Parathyroid adenoma (tissue), 2 donors: ENCODE measurements at regions not wholly inside any gene's neighbourhood (a gene's known extent, or its start where the extent isn't known, plus 50 kb on each side); places are given as distances from the start of the nearest gene placed in this dataset.

ENCODE experiments used
- H2AFZ ChIP-seq: fragments of 300-600 bp; sonication (generic); one replicate; pipeline ENCODE4 v1.7.0; 2017; ENCODE audit warnings: antibody characterized with exemption, mild to moderate bottlenecking
- H3K27ac ChIP-seq: fragments of 300-600 bp; sonication (generic); one replicate; pipeline ENCODE4 v1.7.0; 2017
- H3K27me3 ChIP-seq: fragments of 300-600 bp; sonication (generic); one replicate; pipeline ENCODE4 v1.7.0; 2017; ENCODE audit warnings: low read length; ENCODE audit not compliant: control insufficient read depth, insufficient read depth
- H3K36me3 ChIP-seq: fragments of 300-600 bp; sonication (generic); one replicate; pipeline ENCODE4 v1.7.0; 2017; ENCODE audit warnings: low read length; ENCODE audit not compliant: control insufficient read depth, insufficient read depth
- H3K4me1 ChIP-seq: fragments of 300-600 bp; sonication (generic); one replicate; pipeline ENCODE4 v1.7.0; 2017; ENCODE audit warnings: control low read depth
- H3K4me2 ChIP-seq: fragments of 300-600 bp; sonication (generic); one replicate; pipeline ENCODE4 v1.7.0; 2017; ENCODE audit warnings: low read length
- H3K4me3 ChIP-seq: fragments of 300-600 bp; sonication (generic); one replicate; pipeline ENCODE4 v1.7.0; 2017; ENCODE audit warnings: low read depth, low read length
- H3K79me2 ChIP-seq: fragments of 300-600 bp; sonication (generic); one replicate; pipeline ENCODE4 v1.7.0; 2017; ENCODE audit warnings: control low read depth
- H3K9ac ChIP-seq: fragments of 300-600 bp; sonication (generic); one replicate; pipeline ENCODE4 v1.7.0; 2017; ENCODE audit warnings: mild to moderate bottlenecking
- H3K9me3 ChIP-seq: fragments of 300-600 bp; sonication (generic); one replicate; pipeline ENCODE4 v1.7.0; 2017; ENCODE audit warnings: low read length; ENCODE audit not compliant: control insufficient read depth
- CTCF ChIP-seq: fragments of 300-600 bp; sonication (generic); IDR thresholded peaks from one replicate; pipeline ENCODE4 v1.7.0; 2017; ENCODE audit warnings: antibody characterized with exemption, mild to moderate bottlenecking
- donor health status: primary hyperparathyroidism.

GRCh38 chr3:30141927-30142326, 464.5 kb upstream of the TGFBR2 start:
- H3K4me2 ChIP-seq, result no peak overlapping the region
- no peaks in the 10 kb centered on the region for H3K4me1 ChIP-seq
- H3K4me3 ChIP-seq, result no peak overlapping the region
- no peak overlapping the region for H3K27ac ChIP-seq
- H3K36me3 ChIP-seq, result no peaks in the 10 kb centered on the region
- no peak overlapping the region for H2AFZ ChIP-seq
- H3K27me3 ChIP-seq, result no peaks in the 10 kb centered on the region
- H3K9me3 ChIP-seq, result no peaks in the 10 kb centered on the region
- no peak overlapping the region for H3K9ac ChIP-seq
- H3K79me2 ChIP-seq, result no peaks in the 10 kb centered on the region
- TF ChIP-seq CTCF, result no peak

DNA sequence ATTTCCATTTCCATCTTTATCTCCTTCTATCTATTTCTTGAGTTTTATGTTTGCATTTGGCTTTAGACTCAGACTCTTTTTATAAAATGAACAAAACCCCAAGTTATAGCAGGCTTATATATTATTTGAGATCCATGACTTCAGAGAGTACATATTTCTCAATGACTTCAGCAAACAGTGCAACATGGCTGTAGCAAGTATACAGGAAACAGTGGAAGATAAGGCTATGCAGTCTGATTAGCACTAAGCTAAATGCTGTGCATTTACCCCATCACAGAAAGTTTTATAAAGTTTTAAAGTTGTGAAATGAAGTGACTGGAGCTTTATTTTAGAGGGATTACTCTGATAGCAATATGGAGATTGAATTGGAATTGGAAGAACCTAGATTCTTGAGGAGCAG, 463.5 kb upstream of the TGFBR2 start:
- H3K27ac ChIP-seq, result no peak overlapping the region
- no peaks in the 10 kb centered on the region for H3K4me1 ChIP-seq
- H3K27me3 ChIP-seq, result no peaks in the 10 kb centered on the region
- no peak for TF ChIP-seq CTCF
- no peaks in the 10 kb centered on the region for H3K36me3 ChIP-seq
- no peak overlapping the region for H2AFZ ChIP-seq
- no peak overlapping the region for H3K4me2 ChIP-seq
- H3K79me2 ChIP-seq, result no peaks in the 10 kb centered on the region
- H3K9me3 ChIP-seq, result no peaks in the 10 kb centered on the region
- H3K4me3 ChIP-seq, result no peak overlapping the region
- no peak overlapping the region for H3K9ac ChIP-seq

GRCh38 chr3:30145281-30145680, 461.1 kb upstream of the TGFBR2 start:
- Histone ChIP-seq H3K79me2 (no peaks in the 10 kb centered on the region), H3K27ac (no peak overlapping the region)
- TF ChIP-seq CTCF, result no peak

GRCh38 chr3:30146978-30147377, 459.4 kb upstream of the TGFBR2 start:
- Histone ChIP-seq H3K4me2 (no peak overlapping the region), H3K36me3 (no peaks in the 10 kb centered on the region), H3K27ac (no peak overlapping the region), H3K27me3 (no peaks in the 10 kb centered on the region), H3K79me2 (no peaks in the 10 kb centered on the region), H2AFZ (no peak overlapping the region), H3K9me3 (no peaks in the 10 kb centered on the region), H3K9ac (no peak overlapping the region), H3K4me1 (no peaks in the 10 kb centered on the region), H3K4me3 (no peak overlapping the region)
- TF ChIP-seq CTCF, result no peak

More at GRCh38 chr3:30145281-30145680, 461.1 kb upstream of the TGFBR2 start:
- no peak overlapping the region for H3K9ac ChIP-seq
- no peaks in the 10 kb centered on the region for H3K9me3 ChIP-seq
- H3K4me1 ChIP-seq, result no peaks in the 10 kb centered on the region
- no peak overlapping the region for H2AFZ ChIP-seq
- no peak overlapping the region for H3K4me2 ChIP-seq
- no peaks in the 10 kb centered on the region for H3K36me3 ChIP-seq
- H3K27me3 ChIP-seq, result no peaks in the 10 kb centered on the region
- no peak overlapping the region for H3K4me3 ChIP-seq

- Histone ChIP-seq H3K79me2 (no peaks in the 10 kb centered on the region), H3K4me2 (no peak overlapping the region), H3K9me3 (no peaks in the 10 kb centered on the region), H2AFZ (no peak overlapping the region), H3K4me1 (no peaks in the 10 kb centered on the region), H3K27me3 (no peaks in the 10 kb centered on the region), H3K36me3 (no peaks in the 10 kb centered on the region), H3K9ac (no peak overlapping the region), H3K27ac (no peak overlapping the region), H3K4me3 (no peak overlapping the region)
- TF ChIP-seq CTCF, result no peak
These were observed 451.5 kb upstream of the TGFBR2 start for GRCh38 chr3:30154853-30155252.
